ENCODE measurements at regions not wholly inside any gene's neighbourhood (a gene's known extent, or its start where the extent isn't known, plus 50 kb on each side); places are given as distances from the start of the nearest gene placed in this dataset.

GRCh38 chr1:29542548-29542947 is 306.2 kb downstream of the PTPRU start:
- Mint-ChIP-seq H3K4me3 (no peak overlapping the region), H3K4me1 (no peaks in the 10 kb centered on the region), H3K9me3 (no peaks in the 10 kb centered on the region), H3K27ac (no peak overlapping the region), H3K36me3 (ENCODE audit: low read depth) (no peaks in the 10 kb centered on the region), H3K27me3 (no peaks in the 10 kb centered on the region)
- ChIA-PET CTCF (no interaction called here), POLR2A (no interaction called here)
- DNase-seq = no peak

GRCh38 chr1:29541631-29542030 is 305.3 kb downstream of the PTPRU start:
- Mint-ChIP-seq H3K36me3 (ENCODE audit: low read depth) (no peaks in the 10 kb centered on the region), H3K9me3 (no peaks in the 10 kb centered on the region), H3K4me3 (no peak overlapping the region), H3K27me3 (no peaks in the 10 kb centered on the region), H3K4me1 (no peaks in the 10 kb centered on the region), H3K27ac (no peak overlapping the region)
- ChIA-PET POLR2A (no interaction called here), CTCF (no interaction called here)
- no peak for DNase-seq

GRCh38 chr1:29540801-29541357 is 304.6 kb downstream of the PTPRU start:
- no peak overlapping the region for H3K27ac Mint-ChIP-seq
- no peak overlapping the region for H3K4me3 Mint-ChIP-seq
- POLR2A ChIA-PET = no interaction called here
- DNase-seq = no peak
- H3K36me3 Mint-ChIP-seq (ENCODE audit: low read depth) = no peaks in the 10 kb centered on the region
- no peaks in the 10 kb centered on the region for H3K4me1 Mint-ChIP-seq
- H3K27me3 Mint-ChIP-seq = peaks cover under 1% of the 10 kb centered on the region
- CTCF ChIA-PET = no interaction called here
- no peaks in the 10 kb centered on the region for H3K9me3 Mint-ChIP-seq

- no peaks in the 10 kb centered on the region for H3K4me1 Mint-ChIP-seq
These were observed 303.6 kb downstream of the PTPRU start for GRCh38 chr1:29539971-29540370.

DNA sequence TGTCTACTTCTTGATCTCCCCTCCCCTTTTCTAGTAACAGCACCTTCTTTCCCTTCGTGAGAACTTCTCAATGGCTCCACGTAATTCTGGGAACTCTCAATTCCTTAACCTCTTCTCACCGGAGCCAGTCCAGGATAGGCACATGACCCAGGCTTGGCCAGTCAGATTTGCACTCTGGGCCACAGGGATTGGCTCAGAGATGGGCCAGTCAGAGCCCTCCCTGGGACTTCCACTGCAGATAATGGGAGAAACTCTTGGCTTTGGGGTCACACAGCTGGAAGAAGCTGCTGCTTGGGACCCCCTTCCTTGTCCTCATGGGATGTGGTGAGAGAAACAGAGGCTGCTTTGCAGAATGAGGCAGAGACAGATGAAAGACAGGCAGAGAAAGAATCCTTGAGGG is 302.3 kb downstream of the PTPRU start:
- H3K36me3 Mint-ChIP-seq (ENCODE audit: low read depth) = no peaks in the 10 kb centered on the region
- ChIA-PET POLR2A (no interaction called here), CTCF (no interaction called here)
- DNase-seq = no peak
- no peak overlapping the region for H3K27ac Mint-ChIP-seq
- peaks cover 7% of the 10 kb centered on the region for H3K27me3 Mint-ChIP-seq
- no peak overlapping the region for H3K4me3 Mint-ChIP-seq
- H3K4me1 Mint-ChIP-seq = no peaks in the 10 kb centered on the region
- no peaks in the 10 kb centered on the region for H3K9me3 Mint-ChIP-seq

More at GRCh38 chr1:29539971-29540370, 303.6 kb downstream of the PTPRU start:
- Mint-ChIP-seq H3K27me3 (peaks cover 3% of the 10 kb centered on the region), H3K9me3 (no peaks in the 10 kb centered on the region), H3K4me3 (no peak overlapping the region), H3K27ac (no peak overlapping the region), H3K36me3 (ENCODE audit: low read depth) (no peaks in the 10 kb centered on the region)
- ChIA-PET POLR2A (no interaction called here), CTCF (no interaction called here)
- DNase-seq = no peak

DNA sequence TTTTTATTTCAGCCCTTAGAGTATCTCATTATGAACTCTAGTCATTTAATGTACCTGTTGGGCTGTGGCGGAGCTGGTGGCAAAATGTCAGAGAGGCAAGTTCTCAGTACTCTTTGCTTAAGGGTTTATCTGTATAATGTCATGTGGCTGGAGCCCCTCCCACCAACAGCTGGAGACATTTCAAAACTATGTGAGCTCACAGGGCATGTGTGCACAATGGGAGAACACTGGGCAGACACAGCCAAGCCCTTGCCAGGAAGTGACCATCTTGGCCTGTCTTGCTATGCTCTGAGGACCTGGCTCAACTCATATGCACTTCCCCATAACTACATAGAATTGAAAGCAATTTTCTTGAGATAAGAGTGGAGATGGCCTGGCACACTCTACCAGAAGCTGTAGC is 296.4 kb downstream of the PTPRU start:
- Mint-ChIP-seq H3K36me3 (ENCODE audit: low read depth) (no peaks in the 10 kb centered on the region), H3K27ac (no peak overlapping the region), H3K4me1 (no peaks in the 10 kb centered on the region), H3K27me3 (peaks cover 8% of the 10 kb centered on the region), H3K9me3 (peaks cover 14% of the 10 kb centered on the region), H3K4me3 (no peak overlapping the region)
- POLR2A ChIA-PET = no interaction called here
- CTCF ChIA-PET = no interaction called here
- DNase-seq = no peak

DNA sequence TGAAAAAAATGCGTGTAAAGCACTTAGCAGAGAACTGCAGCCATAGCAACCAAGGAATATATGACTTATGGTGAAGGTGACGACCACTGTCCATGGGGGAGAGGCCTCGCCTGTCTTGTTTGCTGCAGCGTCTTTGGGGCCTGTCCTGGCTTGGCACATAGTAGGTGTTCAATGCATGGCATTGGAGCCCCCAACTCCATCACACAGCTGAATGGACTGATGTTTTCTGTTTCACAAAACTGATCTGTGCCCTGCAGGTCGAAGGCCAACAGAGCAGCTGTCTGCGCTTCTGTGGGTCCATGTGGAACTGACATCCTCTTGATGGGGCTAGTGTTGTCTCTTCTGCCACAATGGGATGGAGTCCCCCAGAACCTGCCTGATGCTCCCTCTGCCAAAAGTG is 296.0 kb downstream of the PTPRU start:
- Mint-ChIP-seq H3K4me3 (no peak overlapping the region), H3K4me1 (no peaks in the 10 kb centered on the region), H3K9me3 (peaks cover 14% of the 10 kb centered on the region), H3K36me3 (ENCODE audit: low read depth) (no peaks in the 10 kb centered on the region), H3K27me3 (peaks cover 8% of the 10 kb centered on the region), H3K27ac (no peak overlapping the region)
- ChIA-PET CTCF (no interaction called here), POLR2A (no interaction called here)
- DNase-seq = no peak

GRCh38 chr1:29531596-29531995 is 295.3 kb downstream of the PTPRU start:
- no peak for DNase-seq
- Mint-ChIP-seq H3K4me3 (no peak overlapping the region), H3K9me3 (peaks cover 14% of the 10 kb centered on the region), H3K36me3 (ENCODE audit: low read depth) (no peaks in the 10 kb centered on the region), H3K27ac (no peak overlapping the region), H3K4me1 (no peaks in the 10 kb centered on the region), H3K27me3 (peaks cover 8% of the 10 kb centered on the region)
- POLR2A ChIA-PET = no interaction called here
- CTCF ChIA-PET = no interaction called here

- Mint-ChIP-seq H3K4me3 (no peak overlapping the region), H3K4me1 (no peaks in the 10 kb centered on the region), H3K9me3 (peaks cover 14% of the 10 kb centered on the region), H3K27me3 (peaks cover 6% of the 10 kb centered on the region), H3K36me3 (ENCODE audit: low read depth) (no peaks in the 10 kb centered on the region), H3K27ac (no peak overlapping the region)
- ChIA-PET POLR2A (no interaction called here), CTCF (no interaction called here)
- DNase-seq = no peak
These were observed 293.5 kb downstream of the PTPRU start for GRCh38 chr1:29529677-29530278.

- H3K27me3 Mint-ChIP-seq = peaks cover 2% of the 10 kb centered on the region
- ChIA-PET POLR2A (no interaction called here), CTCF (no interaction called here)
- no peak overlapping the region for H3K4me3 Mint-ChIP-seq
- H3K4me1 Mint-ChIP-seq = no peaks in the 10 kb centered on the region
- DNase-seq = no peak
- H3K36me3 Mint-ChIP-seq (ENCODE audit: low read depth) = no peaks in the 10 kb centered on the region
- peaks cover 14% of the 10 kb centered on the region for H3K9me3 Mint-ChIP-seq
- H3K27ac Mint-ChIP-seq = no peak overlapping the region
These were observed 291.1 kb downstream of the PTPRU start for GRCh38 chr1:29527314-29528004.

GRCh38 chr1:29525941-29526340 is 289.6 kb downstream of the PTPRU start:
- Mint-ChIP-seq H3K4me1 (no peaks in the 10 kb centered on the region), H3K36me3 (ENCODE audit: low read depth) (no peaks in the 10 kb centered on the region), H3K27me3 (peaks cover 2% of the 10 kb centered on the region), H3K27ac (no peak overlapping the region), H3K9me3 (peaks cover 14% of the 10 kb centered on the region), H3K4me3 (no peak overlapping the region)
- DNase-seq = no peak
- POLR2A ChIA-PET = no interaction called here
- CTCF ChIA-PET = no interaction called here

- POLR2A ChIA-PET = no interaction called here
- Mint-ChIP-seq H3K4me3 (no peak overlapping the region), H3K9me3 (peaks cover 8% of the 10 kb centered on the region), H3K27me3 (peaks cover under 1% of the 10 kb centered on the region), H3K4me1 (no peaks in the 10 kb centered on the region), H3K27ac (no peak overlapping the region), H3K36me3 (ENCODE audit: low read depth) (no peaks in the 10 kb centered on the region)
- CTCF ChIA-PET = no interaction called here
- DNase-seq = no peak
These were observed 288.2 kb downstream of the PTPRU start for GRCh38 chr1:29524285-29525065.

DNA sequence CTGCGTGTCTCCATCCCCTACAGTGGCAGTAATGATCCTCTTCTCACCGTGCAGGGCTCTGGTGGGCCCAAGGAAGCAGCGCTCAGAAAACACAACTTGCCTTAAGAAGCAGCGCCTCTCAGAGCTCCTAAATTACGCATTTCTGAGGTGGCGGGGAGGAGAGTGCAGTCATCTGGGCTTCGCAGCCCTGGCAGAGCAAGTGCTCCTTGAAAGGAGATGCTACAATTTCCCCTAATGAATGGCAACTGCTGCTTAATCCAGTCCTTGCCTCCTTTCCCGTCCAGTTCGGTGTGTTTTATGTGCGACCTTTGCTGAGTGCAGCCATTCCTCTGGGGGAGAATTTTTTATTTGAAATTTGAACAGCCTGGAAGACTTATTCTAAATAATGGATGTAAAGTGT is 287.3 kb downstream of the PTPRU start:
- ChIA-PET POLR2A (no interaction called here), CTCF (no interaction called here)
- Mint-ChIP-seq H3K27ac (no peak overlapping the region), H3K36me3 (ENCODE audit: low read depth) (no peaks in the 10 kb centered on the region), H3K4me3 (no peak overlapping the region), H3K4me1 (no peaks in the 10 kb centered on the region), H3K9me3 (no peaks in the 10 kb centered on the region), H3K27me3 (no peaks in the 10 kb centered on the region)
- DNase-seq = no peak
